ENCODE measurements at regions not wholly inside any gene's neighbourhood (a gene's known extent, or its start where the extent isn't known, plus 50 kb on each side); places are given as distances from the start of the nearest gene placed in this dataset.

GRCh38 chr21:31786164-31786920, 54.4 kb upstream of the SCAF4 start:
- TF ChIP-seq CTCF (IDR thresholded peaks at IDR 0.05; ENCODE audit: extremely low read depth in 1 of 2, insufficient read depth in 1 of 2, low read depth in 1 of 2, low read length in 2 of 2) (no peak), POLR2AphosphoS5 (IDR thresholded peaks at IDR 0.05; ENCODE audit: insufficient read depth, low read depth, low read length) (no peak), EZH2 (IDR thresholded peaks at IDR 0.05; ENCODE audit: borderline replicate concordance, low read depth, low read length, severe bottlenecking) (no peak), FOS (IDR thresholded peaks at IDR 0.05; ENCODE audit: borderline replicate concordance, insufficient read depth, low read length) (no peak), POLR2A (IDR thresholded peaks at IDR 0.05; ENCODE audit: low read depth, low read length) (no peak), MAX (IDR thresholded peaks at IDR 0.05; ENCODE audit: insufficient read depth, insufficient read length) (no peak)

Measured in endothelial cell of umbilical vein (primary cell).